ENCODE measurements at regions not wholly inside any gene's neighbourhood (a gene's known extent, or its start where the extent isn't known, plus 50 kb on each side); places are given as distances from the start of the nearest gene placed in this dataset.

DNA sequence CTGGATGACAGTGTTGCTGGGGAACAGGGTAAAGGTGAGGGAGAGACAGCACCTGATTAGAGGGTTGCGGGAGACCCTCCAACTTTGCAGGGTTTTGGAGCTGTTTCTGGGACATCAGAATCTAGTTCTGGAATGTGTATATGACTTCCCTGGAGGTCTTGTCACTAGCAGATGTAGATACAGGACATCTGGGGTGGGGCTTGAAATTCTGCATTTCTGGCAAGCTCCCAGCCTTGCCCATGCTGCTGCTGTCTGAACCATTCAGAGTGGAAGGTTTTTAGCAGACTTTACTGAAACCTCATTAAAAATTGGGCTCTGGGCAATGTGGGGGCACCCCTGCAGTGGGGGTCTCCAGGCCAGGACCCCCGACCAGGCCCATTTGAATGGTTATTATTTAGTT is 220.3 kb upstream of the SKOR2 start:
- DNase-seq (ENCODE audit: low read depth in 2 of 2), result no peak

GRCh38 chr18:47470941-47471340 is 219.5 kb upstream of the SKOR2 start:
- DNase-seq (ENCODE audit: low read depth in 2 of 2), result no peak

- no peak for DNase-seq (ENCODE audit: low read depth in 2 of 2)
These were observed 218.1 kb upstream of the SKOR2 start for GRCh38 chr18:47469576-47469975.

- DNase-seq (ENCODE audit: low read depth in 2 of 2), result no peak
These were observed 210.5 kb upstream of the SKOR2 start for GRCh38 chr18:47461977-47462376.

- DNase-seq (ENCODE audit: low read depth in 2 of 2), result no peak
These were observed 210.0 kb upstream of the SKOR2 start for GRCh38 chr18:47461406-47461948.

GRCh38 chr18:47458483-47458882 is 207.0 kb upstream of the SKOR2 start:
- DNase-seq (ENCODE audit: low read depth in 2 of 2), result no peak

GRCh38 chr18:47457614-47458013 is 206.2 kb upstream of the SKOR2 start:
- no peak for DNase-seq (ENCODE audit: low read depth in 2 of 2)

DNA sequence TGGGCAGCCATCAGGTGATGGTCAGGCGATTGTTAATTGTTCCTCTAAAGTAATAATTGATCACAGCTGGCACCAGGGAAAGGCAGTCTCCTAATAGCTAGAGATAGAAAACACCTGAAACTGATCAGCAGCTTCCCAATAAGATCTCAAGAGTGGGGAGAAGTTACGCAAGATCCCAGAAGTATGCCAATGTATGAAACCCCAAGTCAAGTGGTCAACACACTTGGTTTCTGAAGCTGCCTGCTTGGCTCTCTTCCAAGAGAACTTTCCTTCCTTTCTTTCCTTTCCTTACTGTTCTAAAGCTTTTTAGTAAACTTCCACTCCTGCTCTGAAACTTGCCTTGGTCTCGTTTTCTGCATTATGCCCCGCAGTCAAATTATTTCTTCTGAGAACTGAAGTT is 201.6 kb upstream of the SKOR2 start:
- no peak for DNase-seq (ENCODE audit: low read depth in 2 of 2)

DNA sequence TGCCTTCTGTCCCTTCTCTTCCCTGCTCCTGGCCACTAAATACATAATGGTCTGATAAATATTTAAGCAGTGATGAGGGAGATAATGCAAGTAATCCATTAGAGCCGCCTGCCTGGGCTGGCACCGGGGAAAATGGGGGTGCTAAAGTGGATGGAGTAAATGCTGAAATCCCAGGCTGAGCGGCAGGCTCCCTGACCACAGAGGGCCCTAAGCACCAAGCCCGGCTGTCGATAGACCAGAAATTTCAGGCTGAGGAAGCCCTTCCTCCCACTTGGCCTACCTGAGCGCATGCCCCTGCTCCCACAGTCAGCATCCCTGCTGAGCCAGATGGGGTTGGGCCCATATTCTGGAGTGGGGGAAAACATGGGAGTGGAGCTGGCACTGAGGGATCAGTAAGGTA is 197.5 kb upstream of the SKOR2 start:
- no peak for DNase-seq (ENCODE audit: low read depth in 2 of 2)

- no peak for DNase-seq (ENCODE audit: low read depth in 2 of 2)
These were observed 190.5 kb upstream of the SKOR2 start for GRCh38 chr18:47441914-47442313.

DNA sequence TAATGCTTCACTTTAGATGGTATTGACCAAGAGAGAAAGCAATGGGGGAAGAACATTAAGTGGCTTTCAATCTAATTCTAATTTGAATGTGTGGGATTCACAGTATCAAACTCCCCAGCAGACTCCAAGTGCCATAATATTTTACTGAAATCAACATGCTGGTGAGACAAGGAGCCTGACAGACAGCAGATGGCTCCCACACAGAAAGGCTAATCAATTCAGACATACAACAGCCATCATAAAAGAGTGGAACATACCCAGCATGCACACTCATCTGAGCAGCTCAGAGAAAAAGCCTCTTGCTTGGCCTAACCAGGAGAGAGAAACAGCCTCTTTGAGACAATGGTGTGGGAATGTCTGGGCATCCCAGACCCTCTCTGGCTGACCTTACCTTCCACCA is 186.5 kb upstream of the SKOR2 start:
- DNase-seq (ENCODE audit: low read depth in 2 of 2), result no peak

DNA sequence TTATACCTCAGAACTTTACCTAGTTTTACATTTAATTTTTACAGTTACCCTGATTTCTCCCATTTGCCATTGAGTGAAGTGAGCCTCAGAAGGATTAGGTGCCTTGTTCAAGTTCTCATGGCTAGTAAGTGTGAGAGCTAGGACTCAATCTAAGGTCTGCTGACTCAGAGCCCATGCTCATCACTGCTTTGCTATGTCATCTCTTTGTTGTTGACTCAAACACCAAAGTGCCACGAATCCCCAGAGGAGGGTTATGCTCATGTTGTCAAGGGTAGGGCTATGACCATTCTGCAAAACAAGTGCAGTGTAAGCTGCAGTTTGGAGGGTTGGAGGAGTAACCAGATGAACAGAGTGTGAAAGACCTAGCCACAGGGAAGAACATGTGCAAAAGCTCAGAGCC is 185.4 kb upstream of the SKOR2 start:
- no peak for DNase-seq (ENCODE audit: low read depth in 2 of 2)

DNA sequence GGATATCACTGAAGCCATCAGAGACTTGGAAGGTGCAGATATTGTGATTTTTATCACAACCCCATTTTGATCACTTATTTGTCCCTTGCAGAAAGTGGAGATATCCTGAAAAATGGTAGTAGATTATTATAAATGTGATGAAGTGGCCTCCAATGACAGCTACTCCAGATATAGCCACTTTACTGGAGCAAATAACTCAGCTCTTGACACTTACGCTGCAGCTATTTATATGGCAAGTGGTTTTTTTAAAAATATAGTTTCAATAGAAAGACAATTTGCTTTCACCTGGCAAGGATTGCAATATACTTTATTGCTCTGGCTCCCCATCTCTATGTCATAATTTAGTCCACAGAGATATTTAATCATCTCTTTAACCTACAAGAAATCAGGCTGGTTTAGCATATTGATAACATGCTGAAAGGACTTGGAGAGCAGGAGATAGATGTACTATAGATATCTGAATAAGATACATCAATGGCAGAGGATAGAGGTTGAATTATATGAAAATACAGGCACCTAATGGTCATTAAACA is 182.8 kb upstream of the SKOR2 start:
- DNase-seq (ENCODE audit: low read depth in 2 of 2), result no peak

DNA sequence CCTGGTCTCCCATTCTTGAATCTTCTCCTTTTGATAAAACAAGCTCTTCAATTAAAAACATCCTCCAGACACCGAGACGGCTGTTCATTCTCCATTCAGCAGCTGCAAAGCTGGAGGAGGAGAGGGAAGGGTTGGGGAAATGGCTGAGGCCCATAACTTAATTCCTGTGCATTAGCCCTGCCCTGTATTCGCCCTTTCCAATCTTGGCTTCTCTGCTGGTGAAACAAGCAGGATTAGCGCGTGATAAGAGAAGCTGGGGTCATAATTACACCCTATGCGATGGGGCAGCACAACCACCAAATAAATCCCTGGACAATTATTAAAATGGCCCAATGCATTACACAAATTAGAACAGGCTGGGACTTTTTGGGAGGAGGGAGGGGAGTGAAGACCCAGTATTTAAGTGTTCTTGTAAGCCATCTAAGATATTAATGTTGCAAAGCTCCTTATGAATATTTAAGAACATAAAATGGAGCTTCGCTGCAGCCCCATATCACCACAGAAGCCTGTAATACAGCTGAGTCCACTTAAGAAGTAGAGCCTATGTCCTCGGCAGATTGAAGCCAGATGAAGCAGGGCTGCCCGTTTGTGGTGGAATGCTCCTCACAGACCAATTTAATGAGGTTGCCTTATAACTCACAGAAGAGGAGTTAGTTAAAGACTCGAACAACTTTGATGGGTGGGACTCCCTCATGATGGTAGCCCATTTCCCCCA is 176.6 kb upstream of the SKOR2 start:
- no peak for DNase-seq (ENCODE audit: low read depth in 2 of 2)

DNA sequence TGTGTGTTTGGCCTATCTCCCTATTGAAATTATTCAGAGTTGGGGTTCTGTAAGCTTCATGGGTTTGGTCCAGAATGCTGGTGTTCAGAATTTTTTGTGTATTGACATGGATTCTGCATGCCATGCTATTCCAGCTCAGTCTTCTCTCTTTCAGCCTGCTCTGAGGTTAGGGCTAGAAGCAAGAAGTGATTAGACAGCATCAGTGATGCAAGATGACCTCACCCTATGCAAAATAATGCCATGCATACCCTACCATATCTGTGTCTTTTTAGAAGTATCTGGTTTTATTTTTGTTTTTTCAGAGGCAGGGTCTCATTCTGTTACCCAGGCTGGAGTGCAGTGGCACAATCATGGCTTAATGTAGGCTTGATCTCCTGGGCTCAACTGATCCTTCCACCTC is 175.6 kb upstream of the SKOR2 start:
- DNase-seq (ENCODE audit: low read depth in 2 of 2), result no peak

GRCh38 chr18:47425365-47425764 is 173.9 kb upstream of the SKOR2 start:
- no peak for DNase-seq (ENCODE audit: low read depth in 2 of 2)

DNA sequence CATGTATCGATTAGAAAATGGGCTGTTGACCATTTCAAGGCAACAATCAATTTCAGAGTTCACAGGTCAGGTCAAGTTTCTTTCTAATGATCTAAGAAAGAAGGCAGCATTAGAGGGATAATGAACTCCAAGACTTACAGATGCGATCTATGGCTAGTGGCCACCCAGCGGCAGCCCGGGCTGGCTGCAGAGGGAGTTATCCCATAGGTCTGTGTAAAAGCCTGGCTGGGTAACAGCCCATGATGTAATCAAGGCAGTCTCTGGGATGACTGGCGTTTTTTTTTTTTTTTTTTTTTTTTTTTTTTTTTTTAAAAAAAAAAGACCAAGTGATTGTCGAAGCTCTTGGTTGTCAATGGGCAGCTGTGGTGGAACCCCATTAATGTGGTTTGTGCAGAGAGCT is 171.1 kb upstream of the SKOR2 start:
- no peak for DNase-seq (ENCODE audit: low read depth in 2 of 2)

DNA sequence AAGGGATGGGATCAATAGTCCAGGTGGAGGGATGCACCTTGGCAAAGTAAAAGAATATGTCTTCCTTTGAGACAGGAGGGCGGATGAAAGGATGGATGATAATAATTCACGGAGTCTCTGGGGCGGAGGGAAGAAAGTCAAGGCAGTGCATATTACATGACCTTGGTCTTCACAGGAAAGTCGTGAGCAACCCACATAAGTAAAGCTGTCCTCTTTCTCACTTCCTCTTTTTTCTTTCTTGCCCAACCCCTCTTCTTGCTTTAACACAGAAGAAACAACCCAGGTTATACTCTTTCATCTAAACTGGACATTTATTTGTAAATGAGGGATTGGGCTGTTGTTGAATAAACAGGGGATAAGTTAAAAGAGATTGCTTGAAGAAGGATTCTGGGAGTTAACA is 168.7 kb upstream of the SKOR2 start:
- no peak for DNase-seq (ENCODE audit: low read depth in 2 of 2)

DNA sequence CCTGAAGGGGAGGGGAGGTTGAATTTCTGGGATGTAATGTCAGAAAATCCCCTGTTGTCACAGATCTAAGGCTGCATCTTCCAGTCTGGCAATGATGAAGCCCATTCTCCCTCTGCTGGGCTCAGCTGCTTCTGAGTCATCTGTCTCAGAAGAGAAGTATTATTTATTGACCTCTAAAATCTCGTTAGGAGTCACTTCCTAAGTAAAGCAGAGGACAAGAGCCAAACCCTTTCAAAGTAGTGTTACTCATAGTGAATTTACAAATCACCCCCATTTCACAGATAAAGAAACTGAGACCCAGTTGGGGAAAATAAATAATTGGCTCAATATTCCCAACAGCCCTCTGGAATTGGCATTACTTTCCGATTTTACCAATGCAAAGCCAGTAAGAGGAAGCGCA is 167.3 kb upstream of the SKOR2 start:
- DNase-seq (ENCODE audit: low read depth in 2 of 2), result no peak

DNA sequence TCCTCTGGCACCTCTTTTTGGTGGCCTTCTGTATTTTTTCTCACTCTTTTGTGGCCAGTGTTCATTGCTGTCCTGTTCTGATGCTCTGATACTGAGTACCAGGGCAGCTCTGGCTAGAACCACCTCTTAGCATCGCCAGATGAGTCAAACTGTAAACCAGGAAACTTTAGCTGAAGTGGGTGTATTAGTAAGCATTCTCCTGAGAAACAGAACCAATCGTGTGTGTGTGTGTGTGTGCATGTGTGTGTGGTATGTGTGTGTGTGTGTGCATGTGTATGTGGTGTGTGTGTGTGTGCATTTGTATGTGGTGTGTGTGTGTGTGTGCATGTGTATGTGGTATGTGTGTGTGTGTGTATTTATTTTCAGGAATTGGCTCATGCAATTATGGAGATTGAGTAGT is 166.3 kb upstream of the SKOR2 start:
- no peak for DNase-seq (ENCODE audit: low read depth in 2 of 2)

GRCh38 chr18:47415881-47416280 is 164.4 kb upstream of the SKOR2 start:
- no peak for DNase-seq (ENCODE audit: low read depth in 2 of 2)

GRCh38 chr18:47413327-47413726 is 161.9 kb upstream of the SKOR2 start:
- DNase-seq (ENCODE audit: low read depth in 2 of 2), result no peak

GRCh38 chr18:47412924-47413323 is 161.5 kb upstream of the SKOR2 start:
- no peak for DNase-seq (ENCODE audit: low read depth in 2 of 2)

DNA sequence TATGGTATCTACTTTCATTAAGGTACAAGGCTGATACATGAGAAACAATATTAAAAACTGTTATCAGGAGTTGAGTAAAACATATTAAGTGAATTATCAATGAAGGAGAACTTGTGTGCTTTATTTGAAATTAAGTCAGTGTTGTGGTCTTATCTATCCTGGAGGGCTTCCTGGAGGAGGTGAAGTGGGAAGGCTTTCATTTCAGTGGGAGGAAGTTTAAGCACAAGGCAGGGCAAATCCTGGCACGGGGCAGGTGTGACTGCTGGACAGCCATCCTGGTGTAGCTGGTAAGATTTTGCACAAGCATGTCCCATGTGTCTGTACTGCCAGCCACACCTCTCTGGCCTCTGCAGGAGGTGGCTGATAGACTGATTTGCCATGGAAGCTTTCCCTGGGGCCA is 159.7 kb upstream of the SKOR2 start:
- DNase-seq (ENCODE audit: low read depth in 2 of 2), result no peak
